ENCODE measurements at regions not wholly inside any gene's neighbourhood (a gene's known extent, or its start where the extent isn't known, plus 50 kb on each side); places are given as distances from the start of the nearest gene placed in this dataset.
A peak's percentile ranks its signal among the peaks of the same experiment; 100 is the strongest.

- no peak for DNase-seq (ENCODE audit: extremely low read depth, low read depth, low spot score)
These were observed 280.9 kb downstream of the NSG2 start for GRCh38 chr5:174326372-174326771.

GRCh38 chr5:174327317-174327864, 281.9 kb downstream of the NSG2 start:
- DNase-seq (ENCODE audit: extremely low read depth, low read depth, low spot score): peak; percentile 12

- DNase-seq (ENCODE audit: extremely low read depth, low read depth, low spot score): no peak
These were observed 282.4 kb downstream of the NSG2 start for GRCh38 chr5:174327896-174328295.

- DNase-seq (ENCODE audit: extremely low read depth, low read depth, low spot score): no peak
These were observed 283.3 kb downstream of the NSG2 start for GRCh38 chr5:174328631-174329299.

GRCh38 chr5:174329738-174330137, 284.2 kb downstream of the NSG2 start:
- no peak for DNase-seq (ENCODE audit: extremely low read depth, low read depth, low spot score)

- no peak for DNase-seq (ENCODE audit: extremely low read depth, low read depth, low spot score)
These were observed 290.3 kb downstream of the NSG2 start for GRCh38 chr5:174335682-174336364.

- DNase-seq (ENCODE audit: extremely low read depth, low read depth, low spot score): no peak
These were observed 291.0 kb downstream of the NSG2 start for GRCh38 chr5:174336479-174336878.

GRCh38 chr5:174337276-174338184, 292.0 kb downstream of the NSG2 start:
- no peak for DNase-seq (ENCODE audit: extremely low read depth, low read depth, low spot score)

- no peak for DNase-seq (ENCODE audit: extremely low read depth, low read depth, low spot score)
These were observed 292.9 kb downstream of the NSG2 start for GRCh38 chr5:174338185-174339010.

GRCh38 chr5:174339130-174339529, 293.6 kb downstream of the NSG2 start:
- no peak for DNase-seq (ENCODE audit: extremely low read depth, low read depth, low spot score)

GRCh38 chr5:174340226-174340625, 294.7 kb downstream of the NSG2 start:
- DNase-seq (ENCODE audit: extremely low read depth, low read depth, low spot score): no peak

- DNase-seq (ENCODE audit: extremely low read depth, low read depth, low spot score): no peak
These were observed 297.2 kb downstream of the NSG2 start for GRCh38 chr5:174342696-174343095.

GRCh38 chr5:174343826-174344225, 298.3 kb downstream of the NSG2 start:
- DNase-seq (ENCODE audit: extremely low read depth, low read depth, low spot score): no peak

- no peak for DNase-seq (ENCODE audit: extremely low read depth, low read depth, low spot score)
These were observed 298.8 kb downstream of the NSG2 start for GRCh38 chr5:174344335-174344734.

- DNase-seq (ENCODE audit: extremely low read depth, low read depth, low spot score): no peak
These were observed 301.7 kb downstream of the NSG2 start for GRCh38 chr5:174347183-174347582.

- no peak for DNase-seq (ENCODE audit: extremely low read depth, low read depth, low spot score)
These were observed 302.9 kb downstream of the NSG2 start for GRCh38 chr5:174348311-174348981.

- DNase-seq (ENCODE audit: extremely low read depth, low read depth, low spot score): no peak
These were observed 307.2 kb downstream of the NSG2 start for GRCh38 chr5:174352681-174353080.

- DNase-seq (ENCODE audit: extremely low read depth, low read depth, low spot score): no peak
These were observed 309.1 kb downstream of the NSG2 start for GRCh38 chr5:174354571-174354970.

- DNase-seq (ENCODE audit: extremely low read depth, low read depth, low spot score): no peak
These were observed 309.7 kb downstream of the NSG2 start for GRCh38 chr5:174355208-174355612.

GRCh38 chr5:174355995-174356394, 310.5 kb downstream of the NSG2 start:
- DNase-seq (ENCODE audit: extremely low read depth, low read depth, low spot score): no peak
